SK-N-SH treated with all-trans-retinoic acid at 6 μM for 48 hours (cell line): ENCODE measurements at regions not wholly inside any gene's neighbourhood (a gene's known extent, or its start where the extent isn't known, plus 50 kb on each side); places are given as distances from the start of the nearest gene placed in this dataset.

Source experiments
- CREB5 ChIP-seq: fragments of 250-450 bp; sonication (Bioruptor Pico); IDR thresholded peaks from 2 replicates; pipeline ENCODE4 v1.5.1; 2020; ENCODE audit warnings: low read depth, mild to moderate bottlenecking, moderate library complexity
- PPARA ChIP-seq: fragments of 250-450 bp; sonication (Bioruptor Pico); IDR thresholded peaks from 2 replicates; pipeline ENCODE4 v1.5.0; 2020; ENCODE audit warnings: mild to moderate bottlenecking, borderline replicate concordance

- TF ChIP-seq CREB5 (CRISPR knock-in tag) (no peak), PPARA (CRISPR knock-in tag) (no peak)
Observed at GRCh38 chr21:29434081-29434480, 135.4 kb downstream of the BACH1 start.
